Endothelial cell of umbilical vein (primary cell): ENCODE measurements at regions not wholly inside any gene's neighbourhood (a gene's known extent, or its start where the extent isn't known, plus 50 kb on each side); places are given as distances from the start of the nearest gene placed in this dataset.

Experiments
- BruUV-seq: library from RNA; stranded (reverse); fragments of 400-500 nt; replicated peaks from 2 replicates; lab custom pipeline; 2021; lab: Mats Ljungman, UMichigan
- CTCF ChIA-PET: fragments of 300-600, 350-600 bp; sonication (Branson Sonifier 250); formaldehyde crosslinking; loops from one replicate; lab custom pipeline; 2021; ENCODE audit warnings: antibody characterized with exemption, inconsistent platforms; lab: Charles Lee
- POLR2A ChIA-PET: fragments of 300-600, 350-600 bp; sonication (Branson Sonifier 250); formaldehyde crosslinking; loops from one replicate; lab custom pipeline; 2021; ENCODE audit warnings: antibody characterized with exemption, inconsistent platforms; lab: Charles Lee
- DNase-seq: peaks from one replicate; pipeline ENCODE4 v3.0.0-alpha.2; 2011; ENCODE audit warnings: low read depth, low spot score
- FAIRE-seq: peaks from 2 replicates; lab custom pipeline; 2011; peaks lifted over from hg19 to GRCh38; lab: Jason Lieb, UNC
- H2AFZ ChIP-seq: 2 replicates; pipeline ENCODE4 v1.6.0; 2012; ENCODE audit warnings: low read depth, low read length, control low read depth, inconsistent platforms
- H3K27ac ChIP-seq: 2 replicates; pipeline ENCODE4 v1.5.1; 2011; ENCODE audit warnings: low read depth, mild to moderate bottlenecking, control low read depth, low read length, moderate library complexity; ENCODE audit not compliant: insufficient read depth
- H3K27me3 ChIP-seq, 2 experiments: 2 replicates each; pipeline versions ENCODE4 v1.6.0 to v1.6.1; 2011; ENCODE audit warnings: low read length in 2 of 2, mixed read lengths in 1 of 2; ENCODE audit not compliant: control insufficient read depth in 2 of 2, insufficient read depth in 2 of 2
- H3K36me3 ChIP-seq, 2 experiments: 2 replicates in 1 of 2; 3 replicates in 1 of 2; pipeline ENCODE4 v1.5.1; 2011; ENCODE audit warnings: low read length in 2 of 2, mild to moderate bottlenecking in 1 of 2, moderate library complexity in 1 of 2; ENCODE audit not compliant: control insufficient read depth in 2 of 2, insufficient read depth in 2 of 2; ENCODE audit errors: extremely low read depth in 1 of 2
- H3K4me1 ChIP-seq: 3 replicates; pipeline ENCODE4 v1.5.1; 2011; ENCODE audit warnings: mild to moderate bottlenecking, low read length; ENCODE audit not compliant: control insufficient read depth, insufficient read depth; ENCODE audit errors: extremely low read depth
- H3K4me2 ChIP-seq: 2 replicates; pipeline ENCODE4 v1.6.1; 2011; ENCODE audit warnings: low read length, control low read depth, mixed read lengths; ENCODE audit not compliant: insufficient read depth
- H3K4me3 ChIP-seq, 3 experiments: fragments of 200-600 bp in 1 of 3; sonication (generic), shearing (Covaris generic) in 1 of 3; replicated peaks in 1 of 3; 2 replicates each; pipeline ENCODE4 v1.5.1; 2011 to 2016; ENCODE audit warnings: control low read depth in 3 of 3, low read length in 3 of 3, mild to moderate bottlenecking in 2 of 3, inconsistent platforms in 1 of 3, low read depth in 1 of 3, moderate library complexity in 1 of 3; ENCODE audit not compliant: insufficient read depth in 1 of 3
- H3K79me2 ChIP-seq: 2 replicates; pipeline ENCODE4 v1.6.0; 2012; ENCODE audit warnings: low read length, inconsistent platforms; ENCODE audit not compliant: control insufficient read depth, insufficient read depth
- H3K9ac ChIP-seq: replicated peaks from 2 replicates; pipeline ENCODE3; 2011; ENCODE audit warnings: low read length, control low read depth; ENCODE audit not compliant: insufficient read depth; ENCODE audit errors: extremely low read depth
- H3K9me1 ChIP-seq: replicated peaks from 3 replicates; pipeline ENCODE4 v1.6.0; 2011; ENCODE audit warnings: mild to moderate bottlenecking, low read length; ENCODE audit not compliant: control insufficient read depth, insufficient read depth; ENCODE audit errors: extremely low read depth
- H3K9me3 ChIP-seq: replicated peaks from 2 replicates; pipeline ENCODE4 v1.5.1; 2012; ENCODE audit warnings: low read length, inconsistent platforms; ENCODE audit not compliant: control insufficient read depth, insufficient read depth
- H4K20me1 ChIP-seq: replicated peaks from 2 replicates; pipeline ENCODE3; 2011; ENCODE audit warnings: mild to moderate bottlenecking, low read length; ENCODE audit not compliant: control insufficient read depth, insufficient read depth; ENCODE audit errors: extremely low read depth
- EZH2 ChIP-seq: IDR thresholded peaks from 2 replicates; pipeline ENCODE4 v1.6.1; 2012; ENCODE audit warnings: borderline replicate concordance, low read depth, mild to moderate bottlenecking, moderate library complexity, low read length, inconsistent platforms; ENCODE audit not compliant: severe bottlenecking
- FOS ChIP-seq: IDR thresholded peaks from 2 replicates; pipeline ENCODE4 v1.6.1; 2011; ENCODE audit warnings: mild to moderate bottlenecking, low read length, moderate library complexity, borderline replicate concordance; ENCODE audit not compliant: insufficient read depth
- GATA2 ChIP-seq: IDR thresholded peaks from 2 replicates; pipeline ENCODE4 v1.7.0; 2011; ENCODE audit warnings: low read depth, mild to moderate bottlenecking, moderate library complexity, mixed read lengths, low read length; ENCODE audit not compliant: insufficient read length, insufficient read depth
- JUN ChIP-seq: IDR thresholded peaks from 2 replicates; pipeline ENCODE4 v1.6.1; 2011; ENCODE audit warnings: borderline replicate concordance, low read depth; ENCODE audit not compliant: insufficient read length, insufficient read depth
- MYC ChIP-seq: IDR thresholded peaks from one replicate; pipeline ENCODE4 v1.6.1; 2011; ENCODE audit warnings: mild to moderate bottlenecking, low read depth, low read length
- POLR2A ChIP-seq: IDR thresholded peaks from 2 replicates; pipeline ENCODE4 v1.6.1; 2012; ENCODE audit warnings: low read depth, mild to moderate bottlenecking, control low read depth, low read length
- POLR2AphosphoS5 ChIP-seq: IDR thresholded peaks from 2 replicates; pipeline ENCODE4 v1.6.1; 2012; ENCODE audit warnings: low read depth, mild to moderate bottlenecking, control low read depth, low read length, moderate library complexity; ENCODE audit not compliant: insufficient read depth
- dilution Hi-C: fragments of 300-500 bp; cut with MboI; formaldehyde crosslinking; loops from one replicate; pipeline ENCODE4 v1.15.0; 2019; ENCODE audit warnings: low sequenced_read_pairs; ENCODE audit not compliant: extremely low pct_ligation_motif_present
- intact Hi-C: fragments of 100-400 bp; cut with micrococcal nuclease; formaldehyde crosslinking; loops from one replicate; pipeline ENCODE4 v1.10.0; 2022
- TF ChIP-seq, protein P1 (sequence below): IDR thresholded peaks from 2 replicates; pipeline ENCODE4 v1.6.1; 2011; ENCODE audit not compliant: insufficient read depth, insufficient read length
- TF ChIP-seq, protein P2 (sequence below), 2 donors: IDR thresholded peaks; 1 replicate in 1 of 2; 2 replicates in 1 of 2; pipeline ENCODE4 v1.5.1; 2011; ENCODE audit warnings: low read length in 2 of 2, mild to moderate bottlenecking in 2 of 2, moderate library complexity in 2 of 2, control low read depth in 1 of 2, inconsistent platforms in 1 of 2, low read depth in 1 of 2; ENCODE audit not compliant: insufficient read depth in 1 of 2; ENCODE audit errors: extremely low read depth in 1 of 2

DNA sequence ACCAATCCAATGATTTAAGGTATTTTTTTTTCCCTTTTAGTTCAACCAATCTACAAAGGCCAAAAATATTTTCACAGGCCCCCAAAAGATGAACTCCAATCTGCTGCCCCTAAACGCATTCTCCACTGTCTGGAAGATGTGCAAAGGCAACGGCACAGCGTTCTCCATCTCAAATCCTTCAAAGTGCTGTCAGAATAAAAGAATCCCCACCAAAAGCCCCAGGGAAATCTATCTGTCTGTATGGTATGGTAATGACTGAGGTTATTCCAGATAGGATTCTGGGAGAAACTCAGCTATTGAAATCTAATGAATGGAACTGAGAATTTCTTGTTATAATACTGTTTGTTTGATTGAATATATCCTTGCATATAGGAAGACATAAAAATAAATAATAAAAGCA lies 217.8 kb upstream of the CCN2 start:
- ChIA-PET POLR2A (no interaction called here), CTCF (interaction anchor here (1.2 to 2.9 kb wide), 3 partner anchors 13 to 111 kb away, joined by 4 to 10 read pairs (median 4); no protein-coding TSS in a partner anchor)
- no peaks in the 10 kb centered on the region for H3K79me2 ChIP-seq
- intact Hi-C loops = no loop called here
- dilution Hi-C loops = no loop called here
- H3K36me3 ChIP-seq = peaks cover 2 to 5% of the 10 kb centered on the region in 2 experiments
- H2AFZ ChIP-seq = no peak overlapping the region
- TF ChIP-seq, protein P1, sequence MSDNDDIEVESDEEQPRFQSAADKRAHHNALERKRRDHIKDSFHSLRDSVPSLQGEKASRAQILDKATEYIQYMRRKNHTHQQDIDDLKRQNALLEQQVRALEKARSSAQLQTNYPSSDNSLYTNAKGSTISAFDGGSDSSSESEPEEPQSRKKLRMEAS = no peak
- TF ChIP-seq GATA2 = no peak
- TF ChIP-seq POLR2A = no peak
- TF ChIP-seq POLR2AphosphoS5 = no peak
- TF ChIP-seq, protein P2, sequence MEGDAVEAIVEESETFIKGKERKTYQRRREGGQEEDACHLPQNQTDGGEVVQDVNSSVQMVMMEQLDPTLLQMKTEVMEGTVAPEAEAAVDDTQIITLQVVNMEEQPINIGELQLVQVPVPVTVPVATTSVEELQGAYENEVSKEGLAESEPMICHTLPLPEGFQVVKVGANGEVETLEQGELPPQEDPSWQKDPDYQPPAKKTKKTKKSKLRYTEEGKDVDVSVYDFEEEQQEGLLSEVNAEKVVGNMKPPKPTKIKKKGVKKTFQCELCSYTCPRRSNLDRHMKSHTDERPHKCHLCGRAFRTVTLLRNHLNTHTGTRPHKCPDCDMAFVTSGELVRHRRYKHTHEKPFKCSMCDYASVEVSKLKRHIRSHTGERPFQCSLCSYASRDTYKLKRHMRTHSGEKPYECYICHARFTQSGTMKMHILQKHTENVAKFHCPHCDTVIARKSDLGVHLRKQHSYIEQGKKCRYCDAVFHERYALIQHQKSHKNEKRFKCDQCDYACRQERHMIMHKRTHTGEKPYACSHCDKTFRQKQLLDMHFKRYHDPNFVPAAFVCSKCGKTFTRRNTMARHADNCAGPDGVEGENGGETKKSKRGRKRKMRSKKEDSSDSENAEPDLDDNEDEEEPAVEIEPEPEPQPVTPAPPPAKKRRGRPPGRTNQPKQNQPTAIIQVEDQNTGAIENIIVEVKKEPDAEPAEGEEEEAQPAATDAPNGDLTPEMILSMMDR (IDR thresholded peaks at IDR 0.05; ENCODE audit: extremely low read depth in 1 of 2, insufficient read depth in 1 of 2, low read depth in 1 of 2, low read length in 2 of 2) = no peak
- no peak for TF ChIP-seq EZH2
- no peak for TF ChIP-seq FOS
- no peak for TF ChIP-seq MYC
- TF ChIP-seq JUN = no peak
- no peaks in the 10 kb centered on the region for H3K27me3 ChIP-seq
- no peaks in the 10 kb centered on the region for H3K9me1 ChIP-seq
- H3K27ac ChIP-seq = no peak overlapping the region
- DNase-seq (no peak), FAIRE-seq (no peak)
- H3K9me3 ChIP-seq = no peaks in the 10 kb centered on the region
- H3K4me3 ChIP-seq = no peak overlapping the region
- no peak overlapping the region for H3K4me2 ChIP-seq
- no peak overlapping the region for H3K9ac ChIP-seq
- peaks cover 3% of the 10 kb centered on the region for H3K4me1 ChIP-seq
- BruUV-seq = no TSS peak
- no peaks in the 10 kb centered on the region for H4K20me1 ChIP-seq
